DOHH2 (cell line): ENCODE measurements at regions not wholly inside any gene's neighbourhood (a gene's known extent, or its start where the extent isn't known, plus 50 kb on each side); places are given as distances from the start of the nearest gene placed in this dataset.

ENCODE experiments used
- EZH2phosphoT487 ChIP-seq: fragments of 200-600 bp; sonication (generic); IDR thresholded peaks from 2 replicates; pipeline ENCODE4 v1.6.1; 2017; ENCODE audit warnings: borderline replicate concordance, mild to moderate bottlenecking, antibody characterized with exemption, low read length, moderate library complexity, mixed read lengths
- TF ChIP-seq, protein P1 (sequence below): fragments of 200-600 bp; sonication (generic); IDR thresholded peaks from one replicate; pipeline ENCODE4 v1.5.1; 2014; ENCODE audit warnings: antibody characterized with exemption, mild to moderate bottlenecking, low read depth, low read length; ENCODE audit not compliant: poor library complexity, severe bottlenecking

DNA sequence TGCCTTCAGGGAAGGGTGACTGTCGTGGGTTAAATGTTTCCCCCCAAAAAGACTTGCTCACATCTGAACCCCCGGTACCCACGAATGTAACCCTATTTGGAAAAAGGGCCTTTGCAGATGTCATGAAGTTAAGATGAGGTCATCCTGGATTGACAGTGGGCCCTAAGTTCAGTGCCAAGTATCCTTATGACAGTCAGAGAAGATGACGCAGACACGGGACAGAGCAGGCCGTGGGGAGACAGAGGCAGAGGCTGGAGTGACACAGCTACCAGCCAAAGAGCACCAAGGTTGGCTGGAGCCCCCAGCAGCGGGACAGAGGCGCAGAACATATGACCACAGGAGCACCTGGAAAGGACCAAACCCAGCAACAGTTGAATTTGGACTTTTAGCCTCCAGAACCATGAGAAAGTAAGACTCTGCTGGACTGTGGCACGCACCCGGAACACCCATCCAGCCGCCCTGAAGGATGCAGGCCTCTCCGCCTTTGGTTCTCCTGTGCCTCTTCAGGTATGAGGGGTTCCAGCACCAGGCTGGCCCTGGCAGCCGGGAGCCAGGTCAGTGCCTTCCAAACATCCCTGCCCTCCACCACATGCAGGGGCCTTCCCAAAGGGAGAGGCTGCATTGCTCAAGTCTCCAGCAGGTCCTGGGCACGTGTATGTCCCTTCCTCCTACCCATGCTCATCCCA, 104.0 kb downstream of the FOXL1 start:
- TF ChIP-seq, protein P1, sequence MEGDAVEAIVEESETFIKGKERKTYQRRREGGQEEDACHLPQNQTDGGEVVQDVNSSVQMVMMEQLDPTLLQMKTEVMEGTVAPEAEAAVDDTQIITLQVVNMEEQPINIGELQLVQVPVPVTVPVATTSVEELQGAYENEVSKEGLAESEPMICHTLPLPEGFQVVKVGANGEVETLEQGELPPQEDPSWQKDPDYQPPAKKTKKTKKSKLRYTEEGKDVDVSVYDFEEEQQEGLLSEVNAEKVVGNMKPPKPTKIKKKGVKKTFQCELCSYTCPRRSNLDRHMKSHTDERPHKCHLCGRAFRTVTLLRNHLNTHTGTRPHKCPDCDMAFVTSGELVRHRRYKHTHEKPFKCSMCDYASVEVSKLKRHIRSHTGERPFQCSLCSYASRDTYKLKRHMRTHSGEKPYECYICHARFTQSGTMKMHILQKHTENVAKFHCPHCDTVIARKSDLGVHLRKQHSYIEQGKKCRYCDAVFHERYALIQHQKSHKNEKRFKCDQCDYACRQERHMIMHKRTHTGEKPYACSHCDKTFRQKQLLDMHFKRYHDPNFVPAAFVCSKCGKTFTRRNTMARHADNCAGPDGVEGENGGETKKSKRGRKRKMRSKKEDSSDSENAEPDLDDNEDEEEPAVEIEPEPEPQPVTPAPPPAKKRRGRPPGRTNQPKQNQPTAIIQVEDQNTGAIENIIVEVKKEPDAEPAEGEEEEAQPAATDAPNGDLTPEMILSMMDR, result no peak
- no peak for TF ChIP-seq EZH2phosphoT487
